ENCODE measurements at regions not wholly inside any gene's neighbourhood (a gene's known extent, or its start where the extent isn't known, plus 50 kb on each side); places are given as distances from the start of the nearest gene placed in this dataset.
"Not testable (repeated sequence)": the region's sequence is repeated elsewhere in the genome, so short reads cannot be mapped to it uniquely, and the experiment has no call there.

- no peak for DNase-seq
Measured at GRCh38 chr16:64083428-64084129, 1038.3 kb downstream of the CDH11 start.

GRCh38 chr16:64077242-64077641 is 1044.6 kb downstream of the CDH11 start:
- DNase-seq: no peak

GRCh38 chr16:64074706-64075105 is 1047.2 kb downstream of the CDH11 start:
- DNase-seq: no peak

GRCh38 chr16:64072131-64072730 is 1049.6 kb downstream of the CDH11 start:
- not testable (repeated sequence) for DNase-seq

GRCh38 chr16:64065523-64065922 is 1056.3 kb downstream of the CDH11 start:
- DNase-seq: no peak

GRCh38 chr16:64061621-64062020 is 1060.2 kb downstream of the CDH11 start:
- no peak for DNase-seq

GRCh38 chr16:64060631-64061030 is 1061.2 kb downstream of the CDH11 start:
- no peak for DNase-seq

GRCh38 chr16:64058685-64059084 is 1063.2 kb downstream of the CDH11 start:
- no peak for DNase-seq

DNA sequence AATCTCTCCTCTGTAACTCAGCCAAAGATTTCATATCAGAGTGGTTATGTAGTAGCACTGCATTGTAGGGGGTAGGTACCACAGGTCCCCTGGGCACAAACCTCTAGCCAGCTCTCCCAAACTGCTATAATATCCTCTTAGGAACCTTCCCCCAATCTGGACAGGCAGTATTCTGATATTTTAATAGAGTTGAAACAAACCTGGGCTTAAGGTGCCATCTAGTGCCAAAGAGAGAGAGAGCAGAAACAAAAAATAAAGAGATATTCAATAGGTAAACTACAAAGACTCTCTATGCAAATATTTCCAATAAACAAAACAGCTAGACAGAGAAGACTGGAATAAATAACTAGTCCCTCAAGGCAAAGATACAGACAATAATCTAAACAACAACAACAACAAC is 1070.0 kb downstream of the CDH11 start:
- DNase-seq: no peak

DNA sequence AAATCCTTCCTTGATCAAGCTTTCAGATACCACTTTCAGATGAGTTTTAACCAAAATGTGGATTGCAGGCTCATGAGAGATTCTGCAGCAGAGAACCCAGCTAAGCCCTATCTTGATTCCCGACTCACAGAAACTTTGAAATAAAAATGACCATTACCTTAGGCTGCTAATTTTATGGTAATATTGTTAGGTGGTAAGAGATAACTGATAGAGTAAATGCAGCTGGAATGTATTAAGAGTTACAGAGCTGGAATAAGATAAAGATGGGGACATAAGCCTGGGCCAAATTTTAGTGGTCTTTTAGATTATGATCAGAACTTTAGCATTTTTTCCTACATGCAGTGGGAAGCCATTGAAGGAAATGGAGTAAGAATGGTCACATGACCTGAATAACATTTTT is 1074.0 kb downstream of the CDH11 start:
- no peak for DNase-seq

DNA sequence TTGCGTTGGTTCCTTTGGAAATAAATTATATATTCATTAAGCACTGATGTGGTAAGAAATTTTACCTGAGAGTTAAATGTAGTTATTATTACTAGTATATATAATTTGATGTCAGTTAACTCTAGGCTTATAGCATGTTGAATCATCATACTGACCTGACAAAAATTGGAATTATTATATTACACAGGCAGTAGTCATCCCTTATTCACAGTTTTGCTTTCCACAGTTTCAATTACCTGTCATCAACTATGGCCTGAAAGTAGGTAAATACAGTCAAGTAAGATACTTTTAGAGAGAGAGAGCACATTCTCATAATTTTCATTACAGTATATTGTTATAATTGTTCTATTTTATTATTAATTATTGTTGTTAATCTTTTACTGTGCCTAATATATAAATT is 1074.7 kb downstream of the CDH11 start:
- no peak for DNase-seq

DNA sequence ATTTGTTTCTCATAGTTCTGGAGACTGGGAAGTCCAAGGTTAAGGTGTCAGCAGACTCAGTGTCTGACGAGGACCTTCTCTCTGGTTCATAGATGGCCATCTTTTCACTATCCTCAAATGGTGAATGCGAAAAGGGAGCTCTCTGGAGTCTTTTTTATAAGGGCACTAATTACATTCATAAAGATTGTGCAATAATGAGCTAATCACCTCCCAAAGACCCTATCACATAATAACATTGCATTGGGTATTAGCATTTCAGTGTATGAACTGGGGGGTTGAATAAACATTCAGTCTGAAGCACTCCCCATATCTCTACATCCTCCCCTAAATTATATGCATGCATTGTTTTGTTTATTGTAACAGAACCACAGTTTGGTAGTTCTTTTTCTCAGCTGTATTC is 1086.5 kb downstream of the CDH11 start:
- no peak for DNase-seq

DNA sequence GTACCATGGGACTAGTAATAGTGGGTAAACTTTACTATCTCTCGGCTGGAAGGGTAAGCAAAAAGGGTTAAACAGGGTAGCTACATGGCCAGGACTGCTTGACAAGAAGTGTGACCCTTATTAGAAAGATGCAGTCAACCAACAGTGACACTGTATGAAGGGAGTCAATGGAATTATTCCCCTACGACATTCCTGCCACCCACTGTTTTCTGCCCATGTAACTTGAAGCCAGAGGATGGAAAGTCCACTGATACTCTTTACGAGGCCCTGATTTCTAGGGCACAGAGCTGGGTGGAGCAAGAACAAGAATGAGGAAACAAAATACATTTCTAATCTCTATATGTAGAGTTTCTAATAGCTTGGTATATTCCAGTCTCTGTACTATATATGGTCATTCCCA is 1102.5 kb downstream of the CDH11 start:
- DNase-seq: no peak

DNA sequence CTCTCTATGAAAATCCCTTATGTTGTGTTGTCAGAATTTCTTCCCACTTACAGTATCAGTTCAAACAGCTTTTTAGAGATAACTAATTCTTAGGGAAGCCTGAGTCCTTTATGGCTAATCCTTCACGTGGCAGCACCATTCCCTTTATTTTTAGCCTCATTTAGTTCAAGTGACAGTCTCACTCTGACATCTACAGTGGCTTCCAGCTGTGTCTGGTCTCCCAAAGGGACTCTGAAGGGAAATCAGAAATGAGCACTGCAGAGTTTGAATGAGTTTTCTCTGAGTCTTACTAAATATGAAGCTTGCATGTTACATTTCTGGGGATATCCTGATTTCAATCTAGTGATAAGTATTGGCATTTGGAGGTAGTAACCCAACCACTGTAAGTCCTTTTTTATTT is 1104.1 kb downstream of the CDH11 start:
- no peak for DNase-seq

- DNase-seq: no peak
Measured at GRCh38 chr16:64013856-64014255, 1108.0 kb downstream of the CDH11 start.

DNA sequence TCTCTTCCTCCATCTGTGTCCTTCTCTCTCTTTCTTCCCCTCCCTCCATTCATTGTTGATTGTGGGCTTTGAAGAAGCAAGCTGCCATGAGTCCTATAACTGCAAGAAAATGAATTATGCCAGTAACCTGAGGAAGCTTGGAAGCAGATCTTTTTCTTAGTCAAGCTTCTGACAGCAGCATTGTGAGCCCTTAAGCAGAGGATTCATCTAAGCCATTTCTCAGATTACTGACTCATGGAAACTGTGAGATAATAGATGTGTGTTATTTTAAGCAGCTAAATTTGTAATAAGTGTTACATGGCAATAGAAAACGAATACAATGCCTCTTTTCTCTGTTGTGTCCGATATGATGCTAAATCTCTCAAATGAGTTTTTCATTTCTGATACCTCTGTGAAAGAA is 1109.7 kb downstream of the CDH11 start:
- no peak for DNase-seq

- DNase-seq: no peak
Measured at GRCh38 chr16:64011650-64012049, 1110.2 kb downstream of the CDH11 start.

- DNase-seq: no peak
Measured at GRCh38 chr16:64008131-64008530, 1113.7 kb downstream of the CDH11 start.

- no peak for DNase-seq
Measured at GRCh38 chr16:64004116-64004515, 1117.7 kb downstream of the CDH11 start.

- DNase-seq: no peak
Measured at GRCh38 chr16:63995025-63995424, 1126.8 kb downstream of the CDH11 start.

DNA sequence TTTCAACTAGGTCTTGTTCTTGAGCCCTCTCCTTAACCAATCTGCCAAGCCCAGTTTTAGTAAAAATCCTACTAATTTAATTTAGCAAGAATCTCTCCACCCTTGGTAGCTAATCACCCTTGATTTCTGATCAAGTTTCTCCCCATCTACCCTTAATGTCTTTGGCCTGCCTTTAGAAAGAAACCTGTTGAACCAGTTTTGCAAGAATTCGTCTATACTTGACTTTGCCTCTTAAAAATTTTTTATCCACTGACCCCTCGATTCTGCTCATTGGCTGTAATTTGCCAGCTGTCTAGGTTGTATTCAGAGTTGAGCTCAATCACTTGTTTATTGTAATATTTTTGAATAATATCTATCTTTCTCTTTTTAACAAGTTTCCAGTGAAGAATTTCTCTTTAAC is 1138.5 kb downstream of the CDH11 start:
- no peak for DNase-seq

DNA sequence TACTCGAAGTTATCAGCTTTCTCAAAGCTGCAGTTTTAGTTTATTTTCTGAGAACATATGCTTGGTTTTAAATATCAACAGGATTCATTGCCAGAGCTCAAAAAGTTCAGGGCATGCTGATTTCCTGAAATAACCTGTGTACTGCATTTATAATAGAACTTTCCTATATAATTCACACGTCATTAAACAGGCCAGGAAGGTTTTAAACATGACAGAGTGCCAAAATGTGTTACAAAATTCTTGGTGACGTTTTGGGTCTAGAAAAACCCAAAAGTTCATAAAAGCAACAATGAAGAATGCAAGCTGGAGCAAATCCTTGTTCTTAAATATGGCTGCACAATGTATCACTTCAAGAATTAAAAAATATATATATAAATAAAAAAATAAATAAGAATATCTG is 1139.1 kb downstream of the CDH11 start:
- DNase-seq: no peak

- no peak for DNase-seq
Measured at GRCh38 chr16:63982110-63982509, 1139.8 kb downstream of the CDH11 start.

GRCh38 chr16:63981639-63982038 is 1140.2 kb downstream of the CDH11 start:
- DNase-seq: peak in 2 of 58 donors; percentile 2 to 42
